ENCODE measurements at regions not wholly inside any gene's neighbourhood (a gene's known extent, or its start where the extent isn't known, plus 50 kb on each side); places are given as distances from the start of the nearest gene placed in this dataset.

DNA sequence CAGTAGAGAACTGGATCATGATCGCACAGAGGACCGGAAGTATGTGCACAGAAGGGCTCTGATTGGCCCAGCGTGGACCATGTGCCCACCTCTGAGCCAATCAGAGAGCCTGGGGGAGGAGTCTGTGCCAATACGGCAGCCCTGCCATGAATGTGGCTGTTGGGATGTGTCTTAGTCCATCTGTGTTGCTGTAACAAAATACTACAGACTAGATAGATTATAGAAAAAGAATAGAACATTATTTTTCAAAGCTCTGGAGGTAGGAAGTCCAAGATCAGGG, 132.0 kb downstream of the NDUFA10 start:
- TF ChIP-seq, protein P1, sequence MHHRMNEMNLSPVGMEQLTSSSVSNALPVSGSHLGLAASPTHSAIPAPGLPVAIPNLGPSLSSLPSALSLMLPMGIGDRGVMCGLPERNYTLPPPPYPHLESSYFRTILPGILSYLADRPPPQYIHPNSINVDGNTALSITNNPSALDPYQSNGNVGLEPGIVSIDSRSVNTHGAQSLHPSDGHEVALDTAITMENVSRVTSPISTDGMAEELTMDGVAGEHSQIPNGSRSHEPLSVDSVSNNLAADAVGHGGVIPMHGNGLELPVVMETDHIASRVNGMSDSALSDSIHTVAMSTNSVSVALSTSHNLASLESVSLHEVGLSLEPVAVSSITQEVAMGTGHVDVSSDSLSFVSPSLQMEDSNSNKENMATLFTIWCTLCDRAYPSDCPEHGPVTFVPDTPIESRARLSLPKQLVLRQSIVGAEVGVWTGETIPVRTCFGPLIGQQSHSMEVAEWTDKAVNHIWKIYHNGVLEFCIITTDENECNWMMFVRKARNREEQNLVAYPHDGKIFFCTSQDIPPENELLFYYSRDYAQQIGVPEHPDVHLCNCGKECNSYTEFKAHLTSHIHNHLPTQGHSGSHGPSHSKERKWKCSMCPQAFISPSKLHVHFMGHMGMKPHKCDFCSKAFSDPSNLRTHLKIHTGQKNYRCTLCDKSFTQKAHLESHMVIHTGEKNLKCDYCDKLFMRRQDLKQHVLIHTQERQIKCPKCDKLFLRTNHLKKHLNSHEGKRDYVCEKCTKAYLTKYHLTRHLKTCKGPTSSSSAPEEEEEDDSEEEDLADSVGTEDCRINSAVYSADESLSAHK (tag by site-specific recombination; IDR thresholded peaks at IDR 0.05): no peak
- no peak for TF ChIP-seq ZNF223 (tag by site-specific recombination; IDR thresholded peaks at IDR 0.05)
- TF ChIP-seq, protein P2, sequence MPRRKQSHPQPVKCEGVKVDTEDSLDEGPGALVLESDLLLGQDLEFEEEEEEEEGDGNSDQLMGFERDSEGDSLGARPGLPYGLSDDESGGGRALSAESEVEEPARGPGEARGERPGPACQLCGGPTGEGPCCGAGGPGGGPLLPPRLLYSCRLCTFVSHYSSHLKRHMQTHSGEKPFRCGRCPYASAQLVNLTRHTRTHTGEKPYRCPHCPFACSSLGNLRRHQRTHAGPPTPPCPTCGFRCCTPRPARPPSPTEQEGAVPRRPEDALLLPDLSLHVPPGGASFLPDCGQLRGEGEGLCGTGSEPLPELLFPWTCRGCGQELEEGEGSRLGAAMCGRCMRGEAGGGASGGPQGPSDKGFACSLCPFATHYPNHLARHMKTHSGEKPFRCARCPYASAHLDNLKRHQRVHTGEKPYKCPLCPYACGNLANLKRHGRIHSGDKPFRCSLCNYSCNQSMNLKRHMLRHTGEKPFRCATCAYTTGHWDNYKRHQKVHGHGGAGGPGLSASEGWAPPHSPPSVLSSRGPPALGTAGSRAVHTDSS (tag by site-specific recombination; IDR thresholded peaks at IDR 0.05): no peak
- TF ChIP-seq CTCF (tag by site-specific recombination; IDR thresholded peaks at IDR 0.05): no peak
- TF ChIP-seq ZNF121 (tag by site-specific recombination; IDR thresholded peaks at IDR 0.05): no peak
- no peak for TF ChIP-seq SP7 (tag by site-specific recombination; IDR thresholded peaks at IDR 0.05)
- no peak for TF ChIP-seq ZSCAN16 (tag by site-specific recombination; IDR thresholded peaks at IDR 0.05)
- TF ChIP-seq SETDB1 (IDR thresholded peaks at IDR 0.05; ENCODE audit: insufficient read length, low read length): no peak
- no peak for TF ChIP-seq ZNF324 (tag by site-specific recombination; IDR thresholded peaks at IDR 0.05)
- TF ChIP-seq, protein P3, sequence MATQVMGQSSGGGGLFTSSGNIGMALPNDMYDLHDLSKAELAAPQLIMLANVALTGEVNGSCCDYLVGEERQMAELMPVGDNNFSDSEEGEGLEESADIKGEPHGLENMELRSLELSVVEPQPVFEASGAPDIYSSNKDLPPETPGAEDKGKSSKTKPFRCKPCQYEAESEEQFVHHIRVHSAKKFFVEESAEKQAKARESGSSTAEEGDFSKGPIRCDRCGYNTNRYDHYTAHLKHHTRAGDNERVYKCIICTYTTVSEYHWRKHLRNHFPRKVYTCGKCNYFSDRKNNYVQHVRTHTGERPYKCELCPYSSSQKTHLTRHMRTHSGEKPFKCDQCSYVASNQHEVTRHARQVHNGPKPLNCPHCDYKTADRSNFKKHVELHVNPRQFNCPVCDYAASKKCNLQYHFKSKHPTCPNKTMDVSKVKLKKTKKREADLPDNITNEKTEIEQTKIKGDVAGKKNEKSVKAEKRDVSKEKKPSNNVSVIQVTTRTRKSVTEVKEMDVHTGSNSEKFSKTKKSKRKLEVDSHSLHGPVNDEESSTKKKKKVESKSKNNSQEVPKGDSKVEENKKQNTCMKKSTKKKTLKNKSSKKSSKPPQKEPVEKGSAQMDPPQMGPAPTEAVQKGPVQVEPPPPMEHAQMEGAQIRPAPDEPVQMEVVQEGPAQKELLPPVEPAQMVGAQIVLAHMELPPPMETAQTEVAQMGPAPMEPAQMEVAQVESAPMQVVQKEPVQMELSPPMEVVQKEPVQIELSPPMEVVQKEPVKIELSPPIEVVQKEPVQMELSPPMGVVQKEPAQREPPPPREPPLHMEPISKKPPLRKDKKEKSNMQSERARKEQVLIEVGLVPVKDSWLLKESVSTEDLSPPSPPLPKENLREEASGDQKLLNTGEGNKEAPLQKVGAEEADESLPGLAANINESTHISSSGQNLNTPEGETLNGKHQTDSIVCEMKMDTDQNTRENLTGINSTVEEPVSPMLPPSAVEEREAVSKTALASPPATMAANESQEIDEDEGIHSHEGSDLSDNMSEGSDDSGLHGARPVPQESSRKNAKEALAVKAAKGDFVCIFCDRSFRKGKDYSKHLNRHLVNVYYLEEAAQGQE (tag by site-specific recombination; IDR thresholded peaks at IDR 0.05): no peak
- no peak for TF ChIP-seq KLF16 (tag by site-specific recombination; IDR thresholded peaks at IDR 0.05)
- no peak for TF ChIP-seq ZNF274 (IDR thresholded peaks at IDR 0.05; ENCODE audit: low read length)
- TF ChIP-seq ZNF274 (tag by site-specific recombination; IDR thresholded peaks at IDR 0.05; ENCODE audit: borderline replicate concordance): no peak

Measured in HEK293 (cell line).